ENCODE measurements at regions not wholly inside any gene's neighbourhood (a gene's known extent, or its start where the extent isn't known, plus 50 kb on each side); places are given as distances from the start of the nearest gene placed in this dataset.

DNA sequence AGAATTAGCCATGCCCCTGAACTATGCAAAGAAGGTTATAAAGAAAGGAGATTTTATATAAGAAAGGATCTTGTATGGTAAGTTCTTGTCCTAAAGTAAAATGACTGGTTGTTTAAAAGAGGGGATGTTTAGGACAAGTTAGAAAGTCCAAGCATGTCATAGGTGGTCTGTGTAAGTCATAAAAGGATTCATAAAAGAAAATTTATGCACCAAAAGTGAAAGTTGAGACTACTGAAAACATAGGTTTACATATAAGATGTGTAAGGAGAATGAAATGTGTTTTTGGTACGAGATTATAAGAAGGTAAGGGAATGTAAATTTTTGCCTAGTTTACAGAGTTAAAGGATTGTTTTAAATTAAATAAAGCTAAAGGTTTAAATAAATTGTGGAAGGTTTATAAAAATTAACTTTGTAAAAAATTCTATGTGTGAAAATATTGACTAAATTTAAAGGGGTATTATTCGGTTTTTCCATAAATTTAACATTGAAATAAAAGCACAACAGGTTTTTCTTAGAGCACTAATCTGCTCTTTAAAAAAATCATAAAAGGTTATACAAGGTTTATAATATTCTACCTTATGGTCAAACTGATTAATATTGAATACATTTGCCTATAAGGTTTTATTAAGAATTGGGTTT, 93.6 kb upstream of the UST start:
- no peak for DNase-seq

DNA sequence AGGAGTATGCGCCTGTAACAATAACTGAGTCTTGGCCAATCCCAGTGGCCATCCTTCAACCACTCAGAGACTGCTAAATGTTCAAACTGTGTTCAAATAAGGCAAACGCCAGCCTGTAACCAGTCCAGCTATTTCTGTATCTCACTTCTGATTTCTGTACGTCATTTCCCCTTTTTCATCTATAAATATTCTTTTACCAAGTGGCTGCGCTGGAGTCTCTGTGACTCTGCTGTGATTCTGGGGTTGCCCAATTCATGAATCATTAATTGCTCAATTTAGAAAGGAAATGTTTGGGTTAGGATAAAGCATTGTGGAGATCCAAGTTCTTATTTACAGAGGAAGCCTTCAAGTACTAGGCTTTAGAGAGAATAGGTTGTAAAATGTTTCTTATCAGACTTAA, 89.8 kb upstream of the UST start:
- DNase-seq: no peak

DNA sequence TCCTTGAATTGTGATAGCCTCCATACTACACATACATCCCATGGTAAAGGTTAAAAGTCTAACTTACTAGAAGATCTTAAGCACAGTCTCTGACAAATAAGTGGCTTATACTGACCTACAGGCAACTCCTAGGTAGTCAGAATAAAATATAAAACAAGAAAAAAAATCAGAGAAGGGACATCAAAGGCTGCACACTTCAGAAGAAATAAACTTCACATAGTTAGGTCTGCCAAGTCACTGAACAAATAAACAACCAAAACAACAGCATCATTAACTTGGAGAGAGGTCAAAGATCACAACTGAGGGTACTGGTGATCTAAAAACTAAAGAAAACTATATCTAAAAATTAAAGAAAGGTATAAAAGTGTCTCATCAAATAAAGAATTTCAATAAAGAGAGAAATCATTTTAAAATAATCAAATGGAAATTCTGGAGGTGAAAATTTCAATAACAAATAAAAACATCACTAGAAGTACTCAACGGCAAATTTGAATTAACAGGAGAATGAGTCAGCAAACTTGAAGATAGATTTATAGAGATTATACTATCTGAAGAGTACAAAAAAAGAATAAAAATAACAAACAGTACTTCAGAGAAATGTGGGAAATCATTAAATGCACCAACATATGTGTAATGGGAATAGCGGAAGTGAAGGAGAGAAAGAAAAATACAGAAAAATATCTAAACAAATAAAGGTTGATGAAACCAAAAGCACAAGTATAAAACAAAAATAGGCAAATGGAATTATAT, 88.0 kb upstream of the UST start:
- no peak for DNase-seq

DNA sequence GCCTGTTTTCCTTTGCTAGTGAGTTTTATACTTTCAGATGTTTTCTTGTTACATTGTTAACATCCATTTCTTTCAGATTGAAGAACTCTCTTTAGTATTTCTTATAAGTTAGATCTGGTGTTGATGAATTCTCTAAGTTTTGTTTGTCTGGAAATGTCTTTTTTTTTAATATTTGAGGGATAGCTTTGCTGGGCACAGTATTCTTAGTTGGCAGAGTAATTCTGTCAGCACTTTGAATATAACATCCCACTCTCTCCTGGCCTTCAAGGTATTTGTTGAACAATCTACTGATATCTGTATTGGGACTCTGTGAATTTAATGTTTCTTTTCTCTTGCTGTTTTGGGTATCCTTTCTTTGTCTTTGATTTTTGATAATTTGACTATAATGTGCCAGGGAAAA, 79.4 kb upstream of the UST start:
- DNase-seq: no peak

DNA sequence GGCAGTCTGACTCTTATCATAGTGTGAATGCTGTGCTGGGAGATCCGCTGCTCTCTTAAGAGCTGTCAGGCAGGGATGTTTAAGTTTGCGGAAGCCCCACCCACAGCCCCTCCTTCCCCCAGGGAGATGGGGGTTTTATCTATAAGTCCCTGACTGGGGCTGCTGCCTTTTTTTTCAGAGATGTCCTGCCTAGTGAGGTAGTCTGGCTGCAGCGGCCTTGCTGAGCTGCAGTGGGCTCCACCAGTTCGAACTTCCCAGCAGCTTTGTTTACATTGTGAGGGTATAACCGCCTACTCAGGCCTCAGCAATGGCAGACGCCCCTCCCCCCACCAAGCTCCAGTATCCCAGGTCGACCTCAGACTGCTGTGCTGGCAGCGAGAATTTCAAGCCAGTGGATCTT, 75.7 kb upstream of the UST start:
- no peak for DNase-seq

DNA sequence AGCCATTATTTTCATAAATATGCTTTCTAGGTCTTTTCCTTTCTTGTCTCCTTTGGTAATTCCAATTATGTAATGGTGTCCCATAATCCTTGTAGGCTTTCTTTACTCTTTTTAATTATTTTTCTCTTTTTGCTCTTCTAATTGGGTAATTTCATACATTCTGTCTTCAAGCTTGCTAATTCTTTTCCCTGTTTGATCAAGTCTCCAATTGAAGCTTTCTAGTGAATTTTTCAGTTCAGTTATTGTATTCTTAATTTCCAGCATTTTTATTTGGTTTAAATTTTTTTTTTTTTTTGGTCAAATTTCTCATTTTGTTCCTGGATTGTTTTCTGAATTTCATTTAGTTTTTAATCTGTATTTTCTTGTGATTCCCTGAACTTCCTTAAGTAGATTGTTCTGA, 74.9 kb upstream of the UST start:
- DNase-seq: no peak

DNA sequence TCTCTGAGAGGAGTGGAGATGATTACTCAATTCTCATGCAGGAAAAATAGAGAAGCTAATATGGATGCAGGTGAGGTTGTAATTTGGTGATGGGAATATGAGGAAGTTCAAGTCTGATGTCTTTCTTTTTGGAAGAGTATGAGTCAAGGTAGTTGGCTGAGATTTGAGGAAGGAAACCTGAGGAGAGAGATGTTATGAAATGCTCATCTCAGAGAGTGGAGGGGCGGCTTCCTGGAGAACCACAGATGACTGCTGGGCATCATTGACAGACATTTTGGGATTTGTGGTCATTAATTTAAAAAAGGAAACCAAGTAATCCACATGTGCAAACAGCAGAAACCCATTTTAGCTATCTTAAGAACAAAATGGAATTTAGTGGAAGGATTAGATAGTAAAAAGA, 72.5 kb upstream of the UST start:
- DNase-seq: no peak

DNA sequence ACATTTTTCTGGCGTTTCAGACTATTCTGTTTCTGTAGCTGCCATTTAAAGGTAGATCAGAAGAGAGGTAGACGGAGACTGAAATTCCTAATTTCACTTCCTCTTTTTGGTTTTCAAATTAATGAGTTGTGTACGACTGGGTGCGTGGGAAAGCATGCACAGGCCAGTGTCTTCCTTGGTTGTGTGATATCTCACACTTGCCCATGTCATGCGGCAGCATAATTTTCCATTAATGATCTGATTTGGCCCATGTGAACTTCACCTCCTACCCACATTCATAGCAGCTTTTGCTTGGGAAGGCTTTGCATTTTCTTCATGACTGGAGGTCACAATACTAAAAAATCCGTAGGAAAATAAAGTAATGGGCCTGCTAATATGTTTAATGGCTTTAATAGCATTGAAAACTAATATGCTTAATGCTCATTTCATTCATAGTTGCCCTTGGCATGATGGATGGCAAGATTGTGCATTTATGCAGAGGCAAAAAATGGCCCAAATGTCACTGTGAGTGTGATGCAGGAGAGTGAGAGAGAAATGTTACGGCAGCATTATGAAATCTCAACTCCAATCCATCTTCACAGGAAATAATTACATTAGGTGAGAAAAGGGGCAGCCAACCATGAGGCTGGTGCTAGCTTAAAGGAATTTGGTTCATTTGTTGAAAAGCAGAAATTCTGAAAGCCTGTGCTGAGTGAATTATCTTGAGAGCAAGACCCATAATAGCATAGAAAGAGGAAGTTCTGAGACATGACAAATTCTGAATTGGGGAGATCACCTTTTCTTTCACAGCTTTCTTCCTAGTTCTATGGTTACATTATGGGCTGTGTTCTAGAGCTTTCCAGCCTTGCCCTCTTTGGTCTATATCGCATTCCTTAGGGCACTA, 69.0 kb upstream of the UST start:
- DNase-seq: no peak

DNA sequence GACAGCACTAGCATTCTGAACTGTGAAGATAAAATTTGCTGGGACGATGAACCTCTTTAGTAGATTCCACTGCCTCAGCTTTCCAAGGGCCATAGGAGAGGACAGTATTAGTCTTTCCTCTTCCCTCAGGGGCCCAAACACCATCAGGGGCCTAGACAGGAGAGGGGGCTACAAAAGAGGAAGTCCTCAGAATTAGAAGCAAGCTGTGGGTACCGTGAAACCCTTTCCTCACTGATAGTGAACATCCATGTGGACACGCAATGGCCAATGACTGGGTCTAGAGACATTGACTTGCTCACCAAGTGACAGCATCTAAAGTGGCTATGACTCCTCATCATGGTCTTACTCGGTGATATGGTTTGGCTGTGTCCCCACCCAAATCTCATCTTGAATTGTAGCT, 68.1 kb upstream of the UST start:
- no peak for DNase-seq

DNA sequence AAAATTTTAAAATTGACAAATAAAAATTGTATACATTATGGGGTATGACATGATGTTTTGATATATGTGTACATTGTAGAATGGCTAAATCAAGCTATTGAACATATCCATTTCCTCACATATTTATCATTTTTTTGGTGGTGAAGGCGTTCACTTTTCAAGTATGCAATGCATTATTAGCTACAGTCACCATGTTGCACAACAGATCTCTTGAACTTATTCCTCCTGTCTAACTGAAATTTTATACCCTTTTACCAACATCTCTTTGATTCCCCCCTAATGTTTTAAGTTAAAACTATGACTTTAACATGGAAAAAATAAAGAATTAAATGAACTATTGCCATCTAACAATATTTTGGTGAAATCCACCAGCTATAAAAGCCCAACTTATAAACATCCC, 65.2 kb upstream of the UST start:
- no peak for DNase-seq

DNA sequence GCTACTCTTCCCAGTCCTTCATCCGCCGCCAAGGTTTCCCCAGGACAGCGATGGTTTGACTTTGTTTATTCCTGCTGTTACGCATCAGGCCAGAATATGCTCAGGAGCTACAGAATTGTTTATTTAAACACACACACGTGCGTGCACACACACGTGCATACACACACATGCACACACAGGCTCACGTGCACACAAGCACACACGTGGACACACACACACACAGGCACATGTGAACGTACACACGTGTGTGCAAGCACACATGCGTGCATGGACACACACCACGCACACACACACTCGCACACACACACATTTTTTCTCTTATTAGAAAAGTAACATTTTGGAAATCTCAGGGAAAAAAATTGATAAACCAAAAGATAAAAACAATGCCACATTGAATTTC, 64.6 kb upstream of the UST start:
- no peak for DNase-seq

DNA sequence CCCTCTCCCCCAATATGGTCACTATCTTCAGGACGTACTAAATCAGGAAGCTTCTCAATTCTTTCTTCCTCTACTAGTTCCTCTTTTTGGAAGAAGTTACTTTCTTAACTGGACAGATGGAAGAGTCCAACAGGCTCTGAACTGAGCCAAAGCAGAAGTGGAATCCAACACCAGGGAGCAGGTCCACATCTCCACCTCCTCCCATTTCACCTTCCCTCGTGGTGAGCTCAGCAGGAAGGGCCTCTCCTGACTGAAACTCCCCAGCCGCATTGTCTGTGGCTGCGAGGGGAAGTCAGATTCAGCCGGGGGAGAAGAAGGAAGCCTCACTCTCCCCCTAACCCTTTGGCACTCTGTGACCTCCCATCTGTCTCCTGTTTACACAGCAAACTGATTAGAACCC, 63.8 kb upstream of the UST start:
- no peak for DNase-seq

DNA sequence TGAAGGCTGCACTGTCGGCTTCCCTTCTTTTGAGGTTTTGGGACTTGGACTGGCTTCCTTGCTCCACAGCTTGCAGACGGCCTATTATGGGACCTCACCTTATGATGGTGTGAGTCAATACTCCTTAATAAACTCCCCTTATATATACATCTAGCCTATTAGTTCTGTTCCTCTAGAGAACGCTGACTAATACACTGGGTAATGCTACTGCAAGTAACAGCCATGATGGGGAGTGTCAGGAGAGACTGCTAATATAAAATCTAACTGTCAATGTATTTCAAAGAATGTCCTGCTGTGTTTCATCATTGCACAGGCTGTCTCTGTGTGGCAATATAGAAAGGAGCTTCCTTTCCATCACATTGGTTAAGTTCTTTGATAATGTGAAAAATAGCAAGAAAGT, 57.7 kb upstream of the UST start:
- DNase-seq: no peak

DNA sequence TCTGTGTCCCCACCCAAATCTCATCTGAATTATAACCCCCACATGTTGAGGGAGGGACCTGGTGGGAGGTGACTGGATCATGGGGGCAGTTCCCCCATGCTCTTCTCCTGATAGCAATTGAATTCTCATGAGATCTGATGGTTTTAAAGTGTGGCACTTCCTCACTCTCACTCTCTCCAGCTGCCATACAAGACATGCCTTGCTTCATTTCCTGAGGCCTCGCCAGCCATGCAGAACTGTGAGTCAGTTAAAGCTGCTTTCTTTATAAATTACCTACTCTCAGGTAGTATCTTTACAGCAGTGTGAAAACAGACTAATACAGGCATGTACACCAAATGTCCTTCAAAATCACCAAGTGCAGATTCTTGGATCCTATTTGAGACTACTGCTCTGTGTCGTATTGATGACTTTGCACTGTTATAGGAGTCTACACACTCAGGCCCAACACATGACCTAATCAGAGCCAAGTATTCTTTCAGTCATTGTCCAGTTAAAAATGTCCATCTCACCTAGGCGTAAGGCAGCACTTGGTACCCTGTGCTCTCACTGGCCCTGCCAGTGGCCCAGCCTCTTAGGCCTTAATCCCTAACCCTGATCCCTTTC, 52.8 kb upstream of the UST start:
- no peak for DNase-seq

Measured in NCI-H510A (cell line).